ENCODE measurements at regions not wholly inside any gene's neighbourhood (a gene's known extent, or its start where the extent isn't known, plus 50 kb on each side); places are given as distances from the start of the nearest gene placed in this dataset.

- DNase-seq (no peak), ATAC-seq (no peak)
- no peaks in the 10 kb centered on the region for H3K27me3 ChIP-seq (ENCODE audit: control insufficient read depth in 2 of 2, insufficient read depth in 2 of 2, low read length in 2 of 2)
- Mint-ChIP-seq H3K4me3 (no peak overlapping the region), H3K27ac (no peak overlapping the region), H3K9me3 (no peaks in the 10 kb centered on the region), H3K4me1 (no peaks in the 10 kb centered on the region), H3K36me3 (no peaks in the 10 kb centered on the region), H3K27me3 (peaks cover 0 to 12% (median 8%) of the 10 kb centered on the region in 5 donors)
- no peak overlapping the region for H3K4me3 ChIP-seq (ENCODE audit: low read length)
- H3K27ac ChIP-seq (ENCODE audit: low read depth, low read length): no peak overlapping the region
- no peaks in the 10 kb centered on the region for H3K4me1 ChIP-seq (ENCODE audit: control insufficient read depth in 2 of 2, insufficient read depth in 2 of 2, low read length in 2 of 2)
- ChIA-PET POLR2A (no interaction called here), CTCF (no interaction called here)
- H3K9me3 ChIP-seq (ENCODE audit: control insufficient read depth in 2 of 3, low read length in 3 of 3): no peaks in the 10 kb centered on the region
- intact Hi-C loops (cut with micrococcal nuclease): no loop called here
- no peaks in the 10 kb centered on the region for H3K36me3 ChIP-seq (ENCODE audit: control insufficient read depth in 2 of 3, insufficient read depth in 3 of 3, low read length in 3 of 3)
These were observed 401.4 kb downstream of the MAFB start for GRCh38 chr20:40287683-40288082.

GRCh38 chr20:40286975-40287531, 402.0 kb downstream of the MAFB start:
- H3K4me3 Mint-ChIP-seq: no peak overlapping the region
- no peaks in the 10 kb centered on the region for H3K36me3 ChIP-seq (ENCODE audit: control insufficient read depth in 2 of 3, insufficient read depth in 3 of 3, low read length in 3 of 3)
- no peaks in the 10 kb centered on the region for H3K36me3 Mint-ChIP-seq
- peaks cover 0 to 1% (median 0%) of the 10 kb centered on the region in 7 donors for H3K4me1 Mint-ChIP-seq
- no peak overlapping the region for H3K27ac Mint-ChIP-seq
- H3K4me3 ChIP-seq (ENCODE audit: low read length): no peak overlapping the region
- ATAC-seq: no peak
- no peaks in the 10 kb centered on the region for H3K4me1 ChIP-seq (ENCODE audit: control insufficient read depth in 2 of 2, insufficient read depth in 2 of 2, low read length in 2 of 2)
- H3K9me3 ChIP-seq (ENCODE audit: control insufficient read depth in 2 of 3, low read length in 3 of 3): no peaks in the 10 kb centered on the region
- peaks cover 0 to 12% (median 10%) of the 10 kb centered on the region in 5 donors for H3K27me3 Mint-ChIP-seq
- no peak for DNase-seq
- intact Hi-C loops (cut with micrococcal nuclease): no loop called here
- CTCF ChIA-PET: no interaction called here
- no peaks in the 10 kb centered on the region for H3K27me3 ChIP-seq (ENCODE audit: control insufficient read depth in 2 of 2, insufficient read depth in 2 of 2, low read length in 2 of 2)
- H3K9me3 Mint-ChIP-seq: no peaks in the 10 kb centered on the region
- POLR2A ChIA-PET: no interaction called here
- no peak overlapping the region for H3K27ac ChIP-seq (ENCODE audit: low read depth, low read length)

- Mint-ChIP-seq H3K9me3 (peaks cover 0 to 2% (median 0%) of the 10 kb centered on the region in 11 donors), H3K27me3 (peaks cover 0 to 15% (median 4%) of the 10 kb centered on the region in 5 donors), H3K36me3 (no peaks in the 10 kb centered on the region), H3K4me3 (no peak overlapping the region), H3K4me1 (peaks cover 0 to 1% (median 0%) of the 10 kb centered on the region in 7 donors), H3K27ac (no peak overlapping the region)
- H3K36me3 ChIP-seq (ENCODE audit: control insufficient read depth in 2 of 3, insufficient read depth in 3 of 3, low read length in 3 of 3): no peaks in the 10 kb centered on the region
- ATAC-seq (no peak), DNase-seq (no peak)
- ChIA-PET CTCF (no interaction called here), POLR2A (no interaction called here)
- H3K4me1 ChIP-seq (ENCODE audit: control insufficient read depth in 2 of 2, insufficient read depth in 2 of 2, low read length in 2 of 2): no peaks in the 10 kb centered on the region
- intact Hi-C loops (cut with micrococcal nuclease): no loop called here
- H3K27ac ChIP-seq (ENCODE audit: low read depth, low read length): no peak overlapping the region
- H3K4me3 ChIP-seq (ENCODE audit: low read length): no peak overlapping the region
- H3K9me3 ChIP-seq (ENCODE audit: control insufficient read depth in 2 of 3, low read length in 3 of 3): no peaks in the 10 kb centered on the region
- H3K27me3 ChIP-seq (ENCODE audit: control insufficient read depth in 2 of 2, insufficient read depth in 2 of 2, low read length in 2 of 2): no peaks in the 10 kb centered on the region
These were observed 404.4 kb downstream of the MAFB start for GRCh38 chr20:40284611-40285010.

DNA sequence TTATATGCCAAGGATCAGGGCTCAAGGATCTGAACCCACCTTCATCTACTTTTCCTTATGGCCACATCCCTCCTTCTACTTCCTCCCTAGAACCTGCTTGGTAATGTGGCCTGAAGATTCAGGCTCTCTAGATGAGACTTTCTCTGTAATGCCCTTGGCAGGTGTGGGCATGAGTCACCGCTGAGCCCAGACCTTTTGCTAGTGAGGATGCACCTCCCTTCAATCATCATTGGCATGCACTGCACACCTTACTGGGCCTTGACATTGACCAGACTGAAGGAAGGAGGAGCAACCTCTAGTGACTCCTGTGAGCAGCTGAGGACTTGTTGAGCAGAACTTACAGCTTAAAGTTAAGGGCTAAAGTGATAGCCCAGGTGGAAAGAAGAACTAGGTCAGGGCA, 405.3 kb downstream of the MAFB start:
- H3K4me3 ChIP-seq (ENCODE audit: low read length): no peak overlapping the region
- ATAC-seq (no peak), DNase-seq (no peak)
- no peaks in the 10 kb centered on the region for H3K36me3 ChIP-seq (ENCODE audit: control insufficient read depth in 2 of 3, insufficient read depth in 3 of 3, low read length in 3 of 3)
- intact Hi-C loops (cut with micrococcal nuclease): no loop called here
- no peak overlapping the region for H3K27ac Mint-ChIP-seq
- H3K27ac ChIP-seq (ENCODE audit: low read depth, low read length): no peak overlapping the region
- H3K36me3 Mint-ChIP-seq: no peaks in the 10 kb centered on the region
- peaks cover 0 to 1% (median 0%) of the 10 kb centered on the region in 7 donors for H3K4me1 Mint-ChIP-seq
- H3K4me3 Mint-ChIP-seq: no peak overlapping the region
- no peaks in the 10 kb centered on the region for H3K9me3 ChIP-seq (ENCODE audit: control insufficient read depth in 2 of 3, low read length in 3 of 3)
- no peaks in the 10 kb centered on the region for H3K4me1 ChIP-seq (ENCODE audit: control insufficient read depth in 2 of 2, insufficient read depth in 2 of 2, low read length in 2 of 2)
- H3K27me3 ChIP-seq (ENCODE audit: control insufficient read depth in 2 of 2, insufficient read depth in 2 of 2, low read length in 2 of 2): no peaks in the 10 kb centered on the region
- peaks cover 0 to 19% (median 4%) of the 10 kb centered on the region in 5 donors for H3K27me3 Mint-ChIP-seq
- H3K9me3 Mint-ChIP-seq: peaks cover 0 to 2% (median 0%) of the 10 kb centered on the region in 11 donors
- ChIA-PET CTCF (no interaction called here), POLR2A (no interaction called here)

DNA sequence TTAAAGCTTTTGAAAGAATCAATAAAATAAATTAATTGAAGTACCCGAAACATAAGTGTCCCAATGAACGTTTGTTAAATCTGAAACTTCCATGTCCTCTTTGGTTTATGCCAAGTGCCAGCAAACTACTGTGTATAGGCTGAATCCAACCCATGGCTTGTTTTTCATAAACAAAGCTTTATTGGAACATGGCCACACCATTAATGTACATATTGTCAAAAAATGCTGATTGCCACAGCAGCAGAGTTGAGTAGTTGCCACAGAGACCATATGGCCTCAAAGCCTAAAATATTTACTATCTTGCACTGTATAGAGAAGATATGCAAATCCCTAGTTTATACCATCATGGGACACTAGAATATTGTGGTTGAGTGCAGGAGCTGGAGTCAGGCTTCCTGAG, 406.1 kb downstream of the MAFB start:
- H3K9me3 ChIP-seq (ENCODE audit: control insufficient read depth in 2 of 3, low read length in 3 of 3): no peaks in the 10 kb centered on the region
- intact Hi-C loops (cut with micrococcal nuclease): no loop called here
- H3K4me1 Mint-ChIP-seq: peaks cover 0 to 1% (median 0%) of the 10 kb centered on the region in 7 donors
- H3K27me3 ChIP-seq (ENCODE audit: control insufficient read depth in 2 of 2, insufficient read depth in 2 of 2, low read length in 2 of 2): no peaks in the 10 kb centered on the region
- POLR2A ChIA-PET: no interaction called here
- H3K27ac ChIP-seq (ENCODE audit: low read depth, low read length): no peak overlapping the region
- DNase-seq: no peak
- H3K36me3 Mint-ChIP-seq: no peaks in the 10 kb centered on the region
- H3K36me3 ChIP-seq (ENCODE audit: control insufficient read depth in 2 of 3, insufficient read depth in 3 of 3, low read length in 3 of 3): no peaks in the 10 kb centered on the region
- ATAC-seq: no peak
- H3K4me3 Mint-ChIP-seq: no peak overlapping the region
- no peaks in the 10 kb centered on the region for H3K4me1 ChIP-seq (ENCODE audit: control insufficient read depth in 2 of 2, insufficient read depth in 2 of 2, low read length in 2 of 2)
- H3K27ac Mint-ChIP-seq: no peak overlapping the region
- CTCF ChIA-PET: no interaction called here
- H3K4me3 ChIP-seq (ENCODE audit: low read length): no peak overlapping the region
- peaks cover 0 to 2% (median 0%) of the 10 kb centered on the region in 11 donors for H3K9me3 Mint-ChIP-seq
- H3K27me3 Mint-ChIP-seq: peaks cover 0 to 19% (median 4%) of the 10 kb centered on the region in 5 donors

- H3K27ac Mint-ChIP-seq: no peak overlapping the region
- no peak for DNase-seq
- CTCF ChIA-PET: no interaction called here
These were observed 406.5 kb downstream of the MAFB start for GRCh38 chr20:40282541-40282940.

GRCh38 chr20:40280616-40281015, 408.4 kb downstream of the MAFB start:
- H3K4me3 Mint-ChIP-seq: no peak overlapping the region
- Histone ChIP-seq H3K4me3 (ENCODE audit: low read length) (no peak overlapping the region), H3K27me3 (ENCODE audit: control insufficient read depth in 2 of 2, insufficient read depth in 2 of 2, low read length in 2 of 2) (no peaks in the 10 kb centered on the region), H3K36me3 (ENCODE audit: control insufficient read depth in 2 of 3, insufficient read depth in 3 of 3, low read length in 3 of 3) (no peaks in the 10 kb centered on the region), H3K9me3 (ENCODE audit: control insufficient read depth in 2 of 3, low read length in 3 of 3) (no peaks in the 10 kb centered on the region), H3K4me1 (ENCODE audit: control insufficient read depth in 2 of 2, insufficient read depth in 2 of 2, low read length in 2 of 2) (no peaks in the 10 kb centered on the region), H3K27ac (ENCODE audit: low read depth, low read length) (no peak overlapping the region)
- intact Hi-C loops (cut with micrococcal nuclease): no loop called here
- ATAC-seq (no peak), DNase-seq (no peak)
- POLR2A ChIA-PET: no interaction called here
- peaks cover 0 to 1% (median 0%) of the 10 kb centered on the region in 7 donors for H3K4me1 Mint-ChIP-seq
- peaks cover 0 to 2% (median 0%) of the 10 kb centered on the region in 11 donors for H3K9me3 Mint-ChIP-seq
- peaks cover 0 to 19% (median 4%) of the 10 kb centered on the region in 5 donors for H3K27me3 Mint-ChIP-seq
- no peaks in the 10 kb centered on the region for H3K36me3 Mint-ChIP-seq
- CTCF ChIA-PET: no interaction called here
- H3K27ac Mint-ChIP-seq: no peak overlapping the region

More at GRCh38 chr20:40282541-40282940, 406.5 kb downstream of the MAFB start:
- Mint-ChIP-seq H3K36me3 (no peaks in the 10 kb centered on the region), H3K9me3 (peaks cover 0 to 2% (median 0%) of the 10 kb centered on the region in 11 donors), H3K4me3 (no peak overlapping the region), H3K4me1 (peaks cover 0 to 1% (median 0%) of the 10 kb centered on the region in 7 donors), H3K27me3 (peaks cover 0 to 19% (median 4%) of the 10 kb centered on the region in 5 donors)
- Histone ChIP-seq H3K4me3 (ENCODE audit: low read length) (no peak overlapping the region), H3K27me3 (ENCODE audit: control insufficient read depth in 2 of 2, insufficient read depth in 2 of 2, low read length in 2 of 2) (no peaks in the 10 kb centered on the region), H3K4me1 (ENCODE audit: control insufficient read depth in 2 of 2, insufficient read depth in 2 of 2, low read length in 2 of 2) (no peaks in the 10 kb centered on the region), H3K36me3 (ENCODE audit: control insufficient read depth in 2 of 3, insufficient read depth in 3 of 3, low read length in 3 of 3) (no peaks in the 10 kb centered on the region), H3K27ac (ENCODE audit: low read depth, low read length) (no peak overlapping the region), H3K9me3 (ENCODE audit: control insufficient read depth in 2 of 3, low read length in 3 of 3) (no peaks in the 10 kb centered on the region)
- no peak for ATAC-seq
- POLR2A ChIA-PET: no interaction called here
- intact Hi-C loops (cut with micrococcal nuclease): no loop called here

Data from naive thymus-derived CD4-positive, alpha-beta T cell (primary cell).